ENCODE measurements at regions not wholly inside any gene's neighbourhood (a gene's known extent, or its start where the extent isn't known, plus 50 kb on each side); places are given as distances from the start of the nearest gene placed in this dataset.
"Not testable (repeated sequence)": the region's sequence is repeated elsewhere in the genome, so short reads cannot be mapped to it uniquely, and the experiment has no call there.

- H3K27ac ChIP-seq = no peak overlapping the region
- no peak for TF ChIP-seq CTCF (IDR thresholded peaks at IDR 0.05)
- TF ChIP-seq ZFX (IDR thresholded peaks at IDR 0.05; ENCODE audit: borderline replicate concordance) = no peak
Measured at GRCh38 chr4:133550436-133550835, 401.3 kb downstream of the PCDH10 start.

DNA sequence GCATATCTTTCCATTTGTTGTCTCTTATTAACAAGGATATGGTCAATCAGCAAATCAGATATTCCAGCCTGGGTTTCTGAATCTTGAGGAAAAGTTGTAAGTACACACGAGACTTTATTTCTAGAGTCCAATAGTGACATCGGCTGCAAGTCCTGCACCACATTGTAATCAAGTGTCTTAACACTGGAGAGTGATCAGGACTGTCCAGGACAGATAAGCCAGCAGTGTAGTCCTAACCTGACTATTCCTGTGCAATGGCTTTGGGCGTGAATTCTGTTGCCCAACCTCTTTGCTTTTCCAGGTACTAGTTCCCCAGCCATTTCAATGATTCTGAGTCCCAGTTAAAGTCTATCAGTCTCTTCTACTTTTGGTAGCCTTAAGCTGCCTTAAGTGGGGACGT lies 395.0 kb downstream of the PCDH10 start:
- TF ChIP-seq ZFX (IDR thresholded peaks at IDR 0.05; ENCODE audit: borderline replicate concordance) (no peak), CTCF (IDR thresholded peaks at IDR 0.05) (no peak)
- no peak overlapping the region for H3K27ac ChIP-seq

DNA sequence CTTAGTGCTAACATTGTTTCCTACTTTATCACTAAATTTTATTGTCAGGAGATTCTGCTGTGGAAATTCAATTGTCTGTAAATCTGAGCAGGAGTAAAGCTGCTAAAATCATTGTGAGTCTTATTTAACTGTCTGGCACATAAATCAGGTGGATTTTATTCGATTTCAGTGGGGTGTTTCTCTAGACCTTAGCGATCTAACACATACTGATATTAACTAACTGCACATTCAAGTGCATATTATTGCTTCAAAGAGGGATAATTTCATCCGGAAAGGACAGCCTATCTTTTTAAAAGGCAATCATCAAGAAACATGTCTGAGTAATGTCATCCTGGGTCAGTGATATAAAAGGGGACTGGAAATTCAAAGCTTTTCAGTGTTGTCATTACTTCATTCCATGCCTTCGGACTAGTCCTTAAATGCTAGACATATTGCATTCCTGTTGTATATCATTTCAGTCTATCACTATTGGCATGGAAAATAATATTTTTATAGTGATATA lies 388.7 kb downstream of the PCDH10 start:
- H3K27ac ChIP-seq = no peak overlapping the region
- TF ChIP-seq ZFX (IDR thresholded peaks at IDR 0.05; ENCODE audit: borderline replicate concordance) (no peak), CTCF (IDR thresholded peaks at IDR 0.05) (no peak)

- not testable (repeated sequence) for H3K27ac ChIP-seq
Measured at GRCh38 chr4:133534224-133534623, 385.1 kb downstream of the PCDH10 start.

- no peak overlapping the region for H3K27ac ChIP-seq
- TF ChIP-seq ZFX (IDR thresholded peaks at IDR 0.05; ENCODE audit: borderline replicate concordance) = no peak
Measured at GRCh38 chr4:133524369-133524768, 375.3 kb downstream of the PCDH10 start.

DNA sequence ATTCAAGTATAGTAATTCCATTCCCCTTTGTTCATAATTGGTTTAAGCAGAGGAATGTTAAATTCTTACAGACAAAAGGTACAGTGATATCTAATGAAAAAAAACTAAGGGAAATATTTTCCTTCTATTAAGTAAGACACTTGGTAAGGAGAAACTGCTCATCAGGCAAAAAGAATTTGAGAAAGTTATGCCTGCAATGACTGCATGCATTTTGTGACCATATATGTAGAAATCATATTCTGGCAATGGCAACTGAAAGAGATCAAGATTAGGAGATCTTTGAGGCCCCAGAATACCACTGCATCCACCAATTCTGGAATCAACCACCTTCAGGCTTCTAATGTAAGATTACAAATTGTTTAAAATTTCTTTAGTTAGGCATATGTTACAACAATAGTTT lies 364.8 kb downstream of the PCDH10 start:
- TF ChIP-seq ZFX (IDR thresholded peaks at IDR 0.05; ENCODE audit: borderline replicate concordance) = no peak
- no peak overlapping the region for H3K27ac ChIP-seq

DNA sequence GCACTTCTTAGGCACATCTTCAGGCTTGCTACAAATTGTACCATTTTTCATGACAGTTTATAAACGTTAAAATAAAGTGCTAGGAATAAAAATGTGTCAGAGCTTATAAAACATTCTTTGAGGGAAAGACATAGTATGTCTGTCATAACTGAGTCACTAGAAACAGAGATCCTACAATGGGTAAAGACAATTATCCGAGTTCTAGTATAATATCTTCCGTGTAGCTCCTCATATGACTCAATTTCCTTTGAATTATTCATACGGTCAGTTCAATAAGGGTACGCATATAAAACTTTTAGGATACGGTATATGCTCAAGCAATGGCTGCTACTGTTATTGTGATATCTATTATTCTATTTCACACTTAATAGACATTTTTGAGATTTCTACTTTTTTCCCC lies 349.1 kb downstream of the PCDH10 start:
- no peak for TF ChIP-seq ZFX (IDR thresholded peaks at IDR 0.05; ENCODE audit: borderline replicate concordance)
- no peak for TF ChIP-seq CTCF (IDR thresholded peaks at IDR 0.05)
- H3K27ac ChIP-seq = no peak overlapping the region

- TF ChIP-seq CTCF (IDR thresholded peaks at IDR 0.05) (no peak), ZFX (IDR thresholded peaks at IDR 0.05; ENCODE audit: borderline replicate concordance) (no peak)
- H3K27ac ChIP-seq = no peak overlapping the region
Measured at GRCh38 chr4:133493776-133494175, 344.7 kb downstream of the PCDH10 start.

- H3K27ac ChIP-seq = no peak overlapping the region
- TF ChIP-seq ZFX (IDR thresholded peaks at IDR 0.05; ENCODE audit: borderline replicate concordance) (no peak), CTCF (IDR thresholded peaks at IDR 0.05) (no peak)
Measured at GRCh38 chr4:133493241-133493640, 344.1 kb downstream of the PCDH10 start.

Data from 22Rv1 (cell line).